ENCODE measurements at regions not wholly inside any gene's neighbourhood (a gene's known extent, or its start where the extent isn't known, plus 50 kb on each side); places are given as distances from the start of the nearest gene placed in this dataset.
"Not testable (repeated sequence)": the region's sequence is repeated elsewhere in the genome, so short reads cannot be mapped to it uniquely, and the experiment has no call there.

- DNase-seq (no peak), ATAC-seq (replicated peaks) (no peak)
- Mint-ChIP-seq H3K9me3 (no peaks in the 10 kb centered on the region), H3K4me1 (ENCODE audit: low read depth in 2 of 2) (no peaks in the 10 kb centered on the region), H3K4me3 (no peak overlapping the region), H3K27ac (no peak overlapping the region), H3K36me3 (ENCODE audit: insufficient read depth) (no peaks in the 10 kb centered on the region), H3K27me3 (no peaks in the 10 kb centered on the region)
Observed at GRCh38 chr3:28615071-28615470, 266.4 kb upstream of the AZI2 start.

GRCh38 chr3:28615971-28616370 lies 267.3 kb upstream of the AZI2 start:
- Mint-ChIP-seq H3K4me3 (no peak overlapping the region), H3K27me3 (no peaks in the 10 kb centered on the region), H3K27ac (no peak overlapping the region), H3K36me3 (ENCODE audit: insufficient read depth) (no peaks in the 10 kb centered on the region), H3K4me1 (ENCODE audit: low read depth in 2 of 2) (no peaks in the 10 kb centered on the region), H3K9me3 (no peaks in the 10 kb centered on the region)
- ATAC-seq (replicated peaks): no peak
- no peak for DNase-seq

GRCh38 chr3:28617821-28618220 lies 269.2 kb upstream of the AZI2 start:
- DNase-seq: no peak

GRCh38 chr3:28623106-28623505 lies 274.5 kb upstream of the AZI2 start:
- no peak for ATAC-seq (replicated peaks)
- Mint-ChIP-seq H3K27ac (no peak overlapping the region), H3K4me3 (no peak overlapping the region), H3K27me3 (no peaks in the 10 kb centered on the region), H3K36me3 (ENCODE audit: insufficient read depth) (no peaks in the 10 kb centered on the region), H3K9me3 (no peaks in the 10 kb centered on the region), H3K4me1 (ENCODE audit: low read depth in 2 of 2) (no peaks in the 10 kb centered on the region)
- no peak for DNase-seq

More at GRCh38 chr3:28617821-28618220, 269.2 kb upstream of the AZI2 start:
- H3K4me1 Mint-ChIP-seq (ENCODE audit: low read depth in 2 of 2): no peaks in the 10 kb centered on the region
- no peaks in the 10 kb centered on the region for H3K36me3 Mint-ChIP-seq (ENCODE audit: insufficient read depth)
- no peak overlapping the region for H3K27ac Mint-ChIP-seq
- H3K27me3 Mint-ChIP-seq: no peaks in the 10 kb centered on the region
- no peak for ATAC-seq (replicated peaks)
- no peak overlapping the region for H3K4me3 Mint-ChIP-seq
- no peaks in the 10 kb centered on the region for H3K9me3 Mint-ChIP-seq

- no peaks in the 10 kb centered on the region for H3K9me3 Mint-ChIP-seq
- no peak for ATAC-seq (replicated peaks)
- no peak for DNase-seq
- H3K4me3 Mint-ChIP-seq: no peak overlapping the region
- no peaks in the 10 kb centered on the region for H3K36me3 Mint-ChIP-seq (ENCODE audit: insufficient read depth)
- no peaks in the 10 kb centered on the region for H3K4me1 Mint-ChIP-seq (ENCODE audit: low read depth in 2 of 2)
- H3K27me3 Mint-ChIP-seq: no peaks in the 10 kb centered on the region
- H3K27ac Mint-ChIP-seq: no peak overlapping the region
Observed at GRCh38 chr3:28624084-28624483, 275.5 kb upstream of the AZI2 start.

- H3K9me3 Mint-ChIP-seq; H3K4me3 Mint-ChIP-seq; DNase-seq; H3K36me3 Mint-ChIP-seq (ENCODE audit: insufficient read depth); ATAC-seq (replicated peaks); H3K27me3 Mint-ChIP-seq; H3K27ac Mint-ChIP-seq; H3K4me1 Mint-ChIP-seq (ENCODE audit: low read depth in 2 of 2): not testable (repeated sequence)
Observed at GRCh38 chr3:28627843-28628242, 279.2 kb upstream of the AZI2 start.

- H3K36me3 Mint-ChIP-seq (ENCODE audit: insufficient read depth): peaks cover 3% of the 10 kb centered on the region
- ATAC-seq (replicated peaks): no peak
- H3K4me3 Mint-ChIP-seq: no peak overlapping the region
- H3K4me1 Mint-ChIP-seq (ENCODE audit: low read depth in 2 of 2): no peaks in the 10 kb centered on the region
- peaks cover 0 to 4% of the 10 kb centered on the region in 2 donors for H3K27me3 Mint-ChIP-seq
- H3K9me3 Mint-ChIP-seq: no peaks in the 10 kb centered on the region
- H3K27ac Mint-ChIP-seq: no peak overlapping the region
- DNase-seq: no peak
Observed at GRCh38 chr3:28634019-28634418, 285.4 kb upstream of the AZI2 start.

- Mint-ChIP-seq H3K9me3 (no peaks in the 10 kb centered on the region), H3K4me1 (ENCODE audit: low read depth in 2 of 2) (no peaks in the 10 kb centered on the region), H3K4me3 (no peak overlapping the region), H3K27ac (no peak overlapping the region), H3K27me3 (no peaks in the 10 kb centered on the region), H3K36me3 (ENCODE audit: insufficient read depth) (peaks cover 3% of the 10 kb centered on the region)
- DNase-seq (no peak), ATAC-seq (replicated peaks) (no peak)
Observed at GRCh38 chr3:28637742-28638141, 289.1 kb upstream of the AZI2 start.

GRCh38 chr3:28645149-28645548 lies 296.5 kb upstream of the AZI2 start:
- no peaks in the 10 kb centered on the region for H3K4me1 Mint-ChIP-seq (ENCODE audit: low read depth in 2 of 2)
- ATAC-seq (replicated peaks) (no peak), DNase-seq (no peak)
- peaks cover 0 to 12% of the 10 kb centered on the region in 2 donors for H3K27me3 Mint-ChIP-seq
- no peaks in the 10 kb centered on the region for H3K9me3 Mint-ChIP-seq
- H3K4me3 Mint-ChIP-seq: no peak overlapping the region
- H3K27ac Mint-ChIP-seq: no peak overlapping the region
- no peaks in the 10 kb centered on the region for H3K36me3 Mint-ChIP-seq (ENCODE audit: insufficient read depth)

GRCh38 chr3:28646435-28646834 lies 297.8 kb upstream of the AZI2 start:
- H3K9me3 Mint-ChIP-seq: no peaks in the 10 kb centered on the region

GRCh38 chr3:28649266-28649665 lies 300.6 kb upstream of the AZI2 start:
- Mint-ChIP-seq H3K27ac (no peak overlapping the region), H3K4me1 (ENCODE audit: low read depth in 2 of 2) (no peaks in the 10 kb centered on the region)

More at GRCh38 chr3:28646435-28646834, 297.8 kb upstream of the AZI2 start:
- peaks cover 0 to 12% of the 10 kb centered on the region in 2 donors for H3K27me3 Mint-ChIP-seq
- H3K36me3 Mint-ChIP-seq (ENCODE audit: insufficient read depth): no peaks in the 10 kb centered on the region
- H3K27ac Mint-ChIP-seq: no peak overlapping the region
- no peak for ATAC-seq (replicated peaks)
- H3K4me3 Mint-ChIP-seq: no peak overlapping the region
- no peaks in the 10 kb centered on the region for H3K4me1 Mint-ChIP-seq (ENCODE audit: low read depth in 2 of 2)
- DNase-seq: no peak

GRCh38 chr3:28651159-28651558 lies 302.5 kb upstream of the AZI2 start:
- H3K4me1 Mint-ChIP-seq (ENCODE audit: low read depth in 2 of 2): no peaks in the 10 kb centered on the region
- no peak overlapping the region for H3K27ac Mint-ChIP-seq
- H3K4me3 Mint-ChIP-seq: no peak overlapping the region
- peaks cover 0 to 17% of the 10 kb centered on the region in 2 donors for H3K27me3 Mint-ChIP-seq
- no peak for ATAC-seq (replicated peaks)
- H3K36me3 Mint-ChIP-seq (ENCODE audit: insufficient read depth): no peaks in the 10 kb centered on the region
- H3K9me3 Mint-ChIP-seq: no peaks in the 10 kb centered on the region
- no peak for DNase-seq

More at GRCh38 chr3:28649266-28649665, 300.6 kb upstream of the AZI2 start:
- Mint-ChIP-seq H3K36me3 (ENCODE audit: insufficient read depth) (no peaks in the 10 kb centered on the region), H3K27me3 (peaks cover 0 to 17% of the 10 kb centered on the region in 2 donors), H3K4me3 (no peak overlapping the region), H3K9me3 (no peaks in the 10 kb centered on the region)
- DNase-seq (no peak), ATAC-seq (replicated peaks) (no peak)

GRCh38 chr3:28664123-28664522 lies 315.5 kb upstream of the AZI2 start:
- Mint-ChIP-seq H3K27me3 (peaks cover 11 to 14% of the 10 kb centered on the region in 2 donors), H3K36me3 (ENCODE audit: insufficient read depth) (peaks cover 4% of the 10 kb centered on the region), H3K9me3 (no peaks in the 10 kb centered on the region), H3K4me3 (no peak overlapping the region), H3K4me1 (ENCODE audit: low read depth in 2 of 2) (peaks cover 3% of the 10 kb centered on the region in 2 donors), H3K27ac (no peak overlapping the region)
- no peak for DNase-seq
- no peak for ATAC-seq (replicated peaks)

GRCh38 chr3:28667646-28668621 lies 319.3 kb upstream of the AZI2 start:
- H3K4me3 Mint-ChIP-seq: no peak overlapping the region
- ATAC-seq (replicated peaks) (peak; percentile 48), DNase-seq (peak; percentile 18 to 30 (median 27))
- no peak overlapping the region for H3K27ac Mint-ChIP-seq
- peaks cover 14 to 26% of the 10 kb centered on the region in 2 donors for H3K27me3 Mint-ChIP-seq
- peaks cover 4% of the 10 kb centered on the region for H3K36me3 Mint-ChIP-seq (ENCODE audit: insufficient read depth)
- no peaks in the 10 kb centered on the region for H3K9me3 Mint-ChIP-seq
- peaks cover 3% of the 10 kb centered on the region in 2 donors for H3K4me1 Mint-ChIP-seq (ENCODE audit: low read depth in 2 of 2)

Measured in effector memory CD8-positive, alpha-beta T cell (primary cell).